OCI-LY7 (cell line): ENCODE measurements at regions not wholly inside any gene's neighbourhood (a gene's known extent, or its start where the extent isn't known, plus 50 kb on each side); places are given as distances from the start of the nearest gene placed in this dataset.

ENCODE experiments used
- EZH2phosphoT487 ChIP-seq: fragments of 200-600 bp; sonication (generic); IDR thresholded peaks from 2 replicates; pipeline ENCODE4 v1.6.1; 2018; ENCODE audit warnings: low read depth, borderline replicate concordance, mild to moderate bottlenecking, mixed run types, antibody characterized with exemption, low read length, moderate library complexity, mixed read lengths
- TF ChIP-seq, protein P1 (sequence below): fragments of 200-600 bp; sonication (generic); conservative IDR thresholded peaks from 2 replicates; pipeline ENCODE4 v1.5.1; 2014; ENCODE audit warnings: mild to moderate bottlenecking, antibody characterized with exemption, low read length, moderate library complexity, mixed read lengths

- no peak for TF ChIP-seq EZH2phosphoT487
- TF ChIP-seq, protein P1, sequence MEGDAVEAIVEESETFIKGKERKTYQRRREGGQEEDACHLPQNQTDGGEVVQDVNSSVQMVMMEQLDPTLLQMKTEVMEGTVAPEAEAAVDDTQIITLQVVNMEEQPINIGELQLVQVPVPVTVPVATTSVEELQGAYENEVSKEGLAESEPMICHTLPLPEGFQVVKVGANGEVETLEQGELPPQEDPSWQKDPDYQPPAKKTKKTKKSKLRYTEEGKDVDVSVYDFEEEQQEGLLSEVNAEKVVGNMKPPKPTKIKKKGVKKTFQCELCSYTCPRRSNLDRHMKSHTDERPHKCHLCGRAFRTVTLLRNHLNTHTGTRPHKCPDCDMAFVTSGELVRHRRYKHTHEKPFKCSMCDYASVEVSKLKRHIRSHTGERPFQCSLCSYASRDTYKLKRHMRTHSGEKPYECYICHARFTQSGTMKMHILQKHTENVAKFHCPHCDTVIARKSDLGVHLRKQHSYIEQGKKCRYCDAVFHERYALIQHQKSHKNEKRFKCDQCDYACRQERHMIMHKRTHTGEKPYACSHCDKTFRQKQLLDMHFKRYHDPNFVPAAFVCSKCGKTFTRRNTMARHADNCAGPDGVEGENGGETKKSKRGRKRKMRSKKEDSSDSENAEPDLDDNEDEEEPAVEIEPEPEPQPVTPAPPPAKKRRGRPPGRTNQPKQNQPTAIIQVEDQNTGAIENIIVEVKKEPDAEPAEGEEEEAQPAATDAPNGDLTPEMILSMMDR: no peak
Measured at GRCh38 chr5:136518174-136518573, 152.8 kb upstream of the TRPC7 start.
